Brain pericyte (primary cell): ENCODE measurements at regions not wholly inside any gene's neighbourhood (a gene's known extent, or its start where the extent isn't known, plus 50 kb on each side); places are given as distances from the start of the nearest gene placed in this dataset.

Experiments used
- DNase-seq: peaks from one replicate; pipeline ENCODE4 v3.0.0-alpha.2; 2012; ENCODE audit warnings: low read depth, low spot score

- DNase-seq: no peak
Measured at GRCh38 chr18:78113136-78113939, 863.7 kb downstream of the GALR1 start.

- DNase-seq: no peak
Measured at GRCh38 chr18:78113940-78114251, 864.2 kb downstream of the GALR1 start.

- DNase-seq: no peak
Measured at GRCh38 chr18:78115896-78116561, 863.6 kb upstream of the SALL3 start.

DNA sequence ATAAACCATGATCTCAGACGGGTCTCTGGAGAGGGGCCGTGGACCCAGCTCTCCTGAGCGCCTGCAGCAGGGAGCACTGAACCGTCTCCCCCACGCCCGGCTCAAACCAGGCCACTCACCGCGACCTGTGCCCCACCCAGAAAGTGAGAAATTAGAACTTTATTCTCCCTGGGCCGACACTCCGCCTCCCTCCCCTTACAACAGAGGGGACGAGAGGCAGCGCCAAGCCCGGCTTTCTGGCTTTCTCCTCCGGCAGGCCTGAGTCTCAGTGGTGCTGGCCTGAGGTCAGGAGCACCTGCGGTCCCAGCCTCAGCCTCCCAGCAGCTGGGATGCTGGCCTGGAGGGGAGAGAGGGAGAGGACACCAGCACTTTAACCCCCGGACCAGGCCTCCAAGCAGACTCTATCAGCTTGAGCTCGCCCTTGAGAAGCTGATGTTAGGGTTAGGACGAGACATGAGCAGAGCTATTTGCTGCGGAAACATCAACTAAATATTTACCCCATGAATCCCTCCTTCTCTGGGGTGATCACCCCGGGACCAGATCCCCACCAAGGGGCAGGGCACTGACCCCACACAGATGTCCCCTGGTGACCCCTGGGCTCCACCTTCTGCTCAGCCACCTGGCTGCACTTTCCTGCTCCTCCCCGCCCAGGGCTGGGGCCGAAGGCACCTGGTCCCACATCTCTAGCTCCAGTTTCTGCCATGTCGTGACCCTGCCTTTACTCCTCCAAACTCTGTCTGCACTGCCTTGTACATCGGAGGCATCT is 856.3 kb upstream of the SALL3 start:
- DNase-seq: no peak

- DNase-seq: no peak
Measured at GRCh38 chr18:78123926-78124797, 855.5 kb upstream of the SALL3 start.

GRCh38 chr18:78125206-78125896 is 854.3 kb upstream of the SALL3 start:
- DNase-seq: no peak

DNA sequence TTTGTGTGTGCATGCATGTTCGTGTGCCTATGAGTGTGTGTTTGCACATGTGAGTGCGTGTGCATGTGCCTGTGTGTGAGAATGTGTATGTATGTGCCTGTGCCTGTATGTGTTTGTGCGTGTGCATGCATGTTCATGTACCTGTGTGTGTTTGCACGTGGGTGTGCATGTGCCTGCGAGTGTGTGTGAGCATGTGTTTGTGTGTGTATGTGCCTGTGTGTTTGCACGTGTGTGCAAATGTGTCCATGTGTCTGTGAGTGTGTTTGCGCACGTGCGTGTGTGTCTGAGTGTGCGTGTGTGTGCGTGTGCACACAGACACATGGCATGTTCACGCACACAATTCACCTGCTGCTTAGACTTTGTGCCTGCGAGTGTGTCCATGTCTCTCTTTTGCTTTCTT is 853.5 kb upstream of the SALL3 start:
- DNase-seq: no peak

- no peak for DNase-seq
Measured at GRCh38 chr18:78126536-78126935, 853.1 kb upstream of the SALL3 start.

DNA sequence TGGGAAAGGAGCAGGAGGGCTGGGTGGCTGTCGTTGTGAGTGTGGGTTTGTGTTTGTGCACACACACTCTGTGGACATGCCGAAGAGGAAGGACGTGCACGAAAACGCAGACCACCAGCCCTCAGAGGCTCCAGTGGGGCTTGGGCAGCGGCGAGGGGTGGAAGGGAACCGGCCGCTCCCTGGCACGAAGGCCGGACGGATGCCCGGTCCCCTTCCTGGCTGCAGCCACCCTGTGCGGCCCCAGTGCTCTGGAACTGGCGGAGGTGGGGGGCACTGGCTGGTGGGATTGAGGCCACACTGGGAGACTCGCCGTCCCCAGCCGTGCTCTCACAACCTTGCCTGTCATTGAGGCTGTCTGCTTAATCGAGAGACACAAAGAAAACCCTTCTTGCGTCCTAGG is 852.6 kb upstream of the SALL3 start:
- DNase-seq: no peak

- no peak for DNase-seq
Measured at GRCh38 chr18:78128004-78128403, 851.6 kb upstream of the SALL3 start.

- no peak for DNase-seq
Measured at GRCh38 chr18:78129260-78129659, 850.4 kb upstream of the SALL3 start.

DNA sequence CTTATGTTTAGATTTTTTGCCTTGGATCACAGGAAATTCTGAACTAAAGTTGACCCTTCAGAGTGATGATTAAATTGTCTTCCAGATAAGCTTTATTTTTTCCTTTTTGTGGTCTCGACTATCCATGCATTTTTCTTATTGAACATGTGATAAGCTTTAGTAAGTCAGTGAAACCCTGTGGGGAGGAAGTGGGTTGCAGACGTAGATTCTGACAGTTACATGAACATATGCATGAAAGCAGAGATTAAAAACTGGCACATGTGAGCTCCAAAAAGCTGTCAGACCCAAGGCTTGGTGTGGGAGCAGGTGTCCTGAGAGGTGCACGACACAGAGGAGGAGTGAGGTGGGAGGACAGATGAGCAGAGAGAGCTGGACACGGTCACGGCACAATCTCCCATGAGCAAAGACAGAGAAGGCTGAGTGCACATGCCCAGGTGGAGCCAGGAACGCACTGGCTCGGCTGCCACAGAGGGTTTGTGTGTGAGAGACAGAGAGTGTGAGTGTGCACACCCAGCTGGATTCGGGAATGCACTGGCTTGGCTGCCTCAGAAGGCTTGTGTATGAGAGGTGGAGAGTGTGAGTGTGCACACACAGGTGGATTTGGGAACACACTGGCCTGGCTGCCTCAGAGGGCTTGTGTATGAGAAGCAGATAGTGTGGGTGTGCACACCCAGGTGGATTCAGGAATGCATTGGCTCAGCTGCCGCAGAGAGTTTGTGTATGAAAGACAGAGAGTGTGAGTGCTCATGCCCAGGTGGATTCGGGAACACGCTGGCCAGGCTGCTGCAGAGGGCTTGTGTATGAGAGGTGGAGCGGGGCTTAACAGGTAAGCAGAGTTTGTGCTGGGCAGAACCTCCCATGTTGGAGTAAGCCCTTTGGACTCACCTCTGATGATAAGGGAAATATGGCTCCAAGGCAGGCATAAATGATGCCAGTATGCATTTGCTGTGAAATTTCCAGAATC is 849.1 kb upstream of the SALL3 start:
- DNase-seq: no peak

DNA sequence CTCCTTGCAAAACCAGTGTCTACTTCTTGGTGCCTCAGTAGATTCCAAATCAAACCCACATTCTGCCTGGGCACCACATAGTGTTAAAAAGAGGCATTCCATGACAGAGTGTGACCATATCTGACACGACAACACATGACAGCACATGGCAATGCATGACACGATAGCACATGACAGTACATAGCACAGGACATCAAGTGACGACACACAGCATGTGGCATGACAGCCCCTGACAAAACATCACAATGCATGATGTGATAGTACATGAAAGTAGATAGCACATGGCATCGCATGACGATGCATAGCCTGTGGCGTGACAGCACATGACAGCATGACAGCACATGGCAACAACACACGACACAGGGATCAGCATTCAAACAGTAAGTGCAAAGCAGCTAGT is 845.9 kb upstream of the SALL3 start:
- no peak for DNase-seq

DNA sequence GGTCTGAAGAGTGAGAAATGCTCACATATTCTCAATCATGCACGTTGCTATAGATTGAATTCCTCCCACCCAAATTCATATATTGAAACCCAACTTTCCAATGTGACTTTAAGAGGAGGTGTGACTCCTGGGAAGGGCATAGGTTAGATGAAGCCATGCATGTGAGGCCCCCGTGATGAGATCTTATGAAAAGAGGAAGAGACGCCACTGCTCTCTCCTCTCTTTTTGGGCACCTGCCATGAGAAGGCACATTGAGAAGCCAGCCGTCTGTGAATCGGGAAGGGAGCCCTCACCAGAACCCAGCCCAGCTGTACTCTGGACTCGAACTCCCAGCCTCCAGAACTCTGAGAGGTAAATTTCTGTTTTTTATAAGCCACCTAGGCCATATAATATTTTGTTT is 842.6 kb upstream of the SALL3 start:
- no peak for DNase-seq

DNA sequence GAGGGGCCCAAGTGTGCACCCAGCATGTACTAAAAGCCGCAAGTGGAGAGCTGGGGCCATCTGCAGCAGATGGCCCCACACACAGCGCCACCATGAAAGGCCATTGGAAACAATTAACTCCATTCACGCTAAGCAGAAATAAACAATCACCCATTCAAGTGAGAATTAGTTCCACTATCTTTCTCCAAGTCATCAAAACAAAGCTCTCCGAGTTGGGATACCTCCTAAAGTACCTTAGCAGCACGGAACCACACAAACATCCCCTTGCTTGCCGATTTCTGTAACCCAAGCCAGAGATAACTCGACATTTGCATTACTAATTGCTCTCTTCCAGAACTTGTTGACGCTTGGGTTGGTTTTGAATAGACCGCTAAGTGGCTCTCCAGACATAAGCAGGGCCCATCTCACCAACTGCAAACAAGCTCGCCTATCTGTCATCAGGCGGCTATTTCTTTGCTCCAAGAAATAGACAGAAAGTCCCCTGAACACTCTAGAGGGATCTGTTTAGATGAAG is 840.6 kb upstream of the SALL3 start:
- no peak for DNase-seq

DNA sequence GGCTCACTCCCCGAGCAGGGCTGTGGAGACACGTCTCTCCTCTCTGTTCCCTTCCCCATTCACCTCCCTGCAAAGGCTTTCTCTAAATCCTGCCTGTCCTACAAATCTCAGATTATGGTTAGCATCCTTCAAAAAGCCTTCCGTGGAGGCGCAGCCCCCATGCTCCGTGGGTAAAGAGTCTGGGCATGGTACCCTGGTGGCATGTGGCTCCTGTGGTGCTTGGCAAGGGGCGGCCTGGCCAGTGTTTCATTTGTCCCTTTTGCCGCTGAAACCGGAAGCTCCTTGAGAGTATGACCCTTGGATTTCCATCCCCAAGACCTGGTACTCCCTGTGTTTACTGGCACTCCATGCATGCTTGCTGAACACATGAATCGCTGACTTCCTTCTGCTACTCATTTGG is 839.3 kb upstream of the SALL3 start:
- no peak for DNase-seq

DNA sequence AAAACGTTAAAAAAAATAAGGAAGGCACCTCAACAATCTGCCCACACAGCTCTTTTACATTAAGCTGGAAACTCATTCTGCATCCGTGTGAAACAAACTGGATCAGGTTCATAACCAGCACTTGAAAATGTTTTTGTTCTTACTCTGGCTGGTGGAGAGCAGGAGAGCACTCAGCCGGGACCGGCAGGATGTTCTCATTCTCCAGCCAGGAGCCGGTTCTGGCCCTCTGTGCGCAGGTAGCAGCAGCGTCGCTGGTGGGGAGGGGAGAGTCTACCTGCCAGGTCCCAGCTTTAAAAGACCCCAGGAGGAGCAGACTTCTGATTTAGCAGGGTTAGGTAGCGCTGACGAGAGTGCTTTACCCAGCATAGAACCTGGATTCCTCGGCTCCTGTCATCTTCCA is 834.9 kb upstream of the SALL3 start:
- DNase-seq: no peak

DNA sequence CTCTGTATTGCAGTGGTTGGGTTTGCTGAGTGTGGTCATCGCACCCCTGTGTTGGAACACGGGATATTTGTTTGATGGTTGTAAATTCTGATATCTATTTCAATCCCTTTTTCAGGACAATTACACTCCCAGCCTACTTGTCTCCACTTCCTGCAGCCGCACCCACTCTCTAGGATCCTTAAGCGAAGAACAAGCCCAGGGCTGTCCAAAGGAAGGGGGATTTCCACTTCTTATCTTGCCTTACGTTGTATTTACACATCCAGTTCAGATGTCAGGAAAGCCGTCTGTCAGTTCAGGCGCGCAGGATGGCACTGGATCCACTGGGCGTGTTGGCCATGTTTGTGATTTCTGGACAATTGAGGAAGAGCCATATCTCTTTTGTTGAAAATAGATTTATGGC is 834.5 kb upstream of the SALL3 start:
- no peak for DNase-seq

- DNase-seq: no peak
Measured at GRCh38 chr18:78146136-78147085, 833.2 kb upstream of the SALL3 start.
